Rectal smooth muscle tissue (tissue), 1 donor: ENCODE measurements at regions not wholly inside any gene's neighbourhood (a gene's known extent, or its start where the extent isn't known, plus 50 kb on each side); places are given as distances from the start of the nearest gene placed in this dataset.

Experiments used
- H3K27ac ChIP-seq: one replicate; pipeline ENCODE4 v1.7.0; 2013; ENCODE audit warnings: low read depth, low read length, inconsistent platforms
- H3K27me3 ChIP-seq: one replicate; pipeline ENCODE4 v1.7.0; 2013; ENCODE audit warnings: low read length; ENCODE audit not compliant: control insufficient read depth, insufficient read depth
- H3K36me3 ChIP-seq: one replicate; pipeline ENCODE4 v1.7.0; 2013; ENCODE audit warnings: low read length; ENCODE audit not compliant: control insufficient read depth, insufficient read depth
- H3K4me1 ChIP-seq: one replicate; pipeline ENCODE4 v1.7.0; 2013; ENCODE audit warnings: low read length; ENCODE audit not compliant: control insufficient read depth, insufficient read depth
- H3K4me3 ChIP-seq: one replicate; pipeline ENCODE4 v1.7.0; 2013; ENCODE audit warnings: low read length
- H3K9ac ChIP-seq: one replicate; pipeline ENCODE4 v1.7.0; 2013; ENCODE audit warnings: low read length

DNA sequence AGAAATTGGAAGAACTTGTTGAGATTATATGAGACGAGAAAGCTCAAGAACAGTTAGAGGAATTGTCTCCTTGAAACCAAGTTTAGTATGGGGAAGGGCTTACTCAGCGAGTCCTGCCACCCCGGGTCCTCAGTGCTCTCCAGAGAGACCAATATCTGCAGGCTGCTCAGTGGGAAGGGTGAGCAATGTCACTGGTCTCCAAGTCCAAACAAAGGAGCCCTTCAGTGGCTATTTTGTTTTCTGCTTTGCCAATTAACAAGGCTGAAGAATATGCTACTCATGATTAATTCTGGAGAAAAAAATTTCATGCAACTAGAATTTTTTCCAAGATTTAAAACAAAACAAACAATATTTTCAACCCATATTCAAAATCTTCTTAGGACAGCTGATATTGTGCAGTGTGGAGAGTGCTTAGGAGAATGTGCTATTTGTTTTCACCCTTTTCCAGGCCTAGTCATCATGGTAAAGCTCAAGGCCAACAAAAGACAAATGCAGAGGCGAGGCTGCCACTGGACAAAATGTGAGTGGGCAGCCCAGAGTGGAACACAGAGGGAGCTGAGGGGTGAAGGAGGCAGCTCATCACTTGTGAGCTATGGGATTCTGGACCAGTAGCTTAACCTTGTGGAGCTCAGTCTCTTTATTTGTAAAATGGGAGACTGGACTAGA, 83.8 kb upstream of the TMEM17 start:
- Histone ChIP-seq H3K27me3 (no peaks in the 10 kb centered on the region), H3K9ac (no peak overlapping the region), H3K4me1 (peaks cover 7% of the 10 kb centered on the region), H3K36me3 (no peaks in the 10 kb centered on the region), H3K4me3 (no peak overlapping the region), H3K27ac (no peak overlapping the region)

DNA sequence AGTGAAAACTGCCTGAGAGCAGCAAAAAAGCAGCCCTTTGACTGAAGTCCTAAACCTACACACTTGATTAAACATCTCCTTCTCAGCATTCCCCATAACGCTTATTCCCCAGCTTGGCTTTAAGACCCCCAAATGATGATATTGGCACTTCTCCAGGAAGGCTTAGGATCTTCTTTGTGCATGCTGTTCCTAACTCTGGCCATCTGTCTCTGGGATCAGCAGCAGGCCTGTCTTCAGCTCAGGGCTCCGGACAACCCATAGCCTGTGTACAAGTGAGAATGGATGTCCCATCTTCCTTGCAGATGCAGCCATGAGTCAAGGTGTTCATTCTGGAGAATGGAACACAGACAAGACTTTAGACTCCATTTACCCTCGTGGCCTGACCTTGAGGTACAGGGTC, 81.6 kb upstream of the TMEM17 start:
- Histone ChIP-seq H3K36me3 (no peaks in the 10 kb centered on the region), H3K4me1 (peaks cover 7% of the 10 kb centered on the region), H3K4me3 (no peak overlapping the region), H3K27me3 (no peaks in the 10 kb centered on the region), H3K27ac (no peak overlapping the region), H3K9ac (no peak overlapping the region)

DNA sequence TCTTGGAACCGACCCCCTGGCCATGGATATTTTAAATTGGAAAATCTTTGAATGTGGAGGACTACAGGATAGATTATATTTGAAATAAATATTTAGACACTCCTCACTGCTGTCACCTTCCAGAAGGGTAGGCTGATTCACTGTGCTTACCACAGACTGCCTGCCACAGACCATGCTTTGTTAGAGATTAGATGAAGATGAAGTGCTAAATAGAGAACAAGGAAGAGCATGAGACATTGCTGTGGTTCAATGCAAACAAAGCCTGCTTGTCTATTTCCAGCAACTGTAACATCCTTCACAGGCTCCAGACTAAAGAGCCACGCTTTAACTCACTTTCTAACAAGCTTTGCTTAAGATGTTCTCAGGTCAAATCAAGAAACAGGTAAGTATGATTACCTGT, 81.0 kb upstream of the TMEM17 start:
- H3K9ac ChIP-seq = no peak overlapping the region
- no peak overlapping the region for H3K4me3 ChIP-seq
- no peak overlapping the region for H3K27ac ChIP-seq
- peaks cover 7% of the 10 kb centered on the region for H3K4me1 ChIP-seq
- H3K36me3 ChIP-seq = no peaks in the 10 kb centered on the region
- H3K27me3 ChIP-seq = no peaks in the 10 kb centered on the region

DNA sequence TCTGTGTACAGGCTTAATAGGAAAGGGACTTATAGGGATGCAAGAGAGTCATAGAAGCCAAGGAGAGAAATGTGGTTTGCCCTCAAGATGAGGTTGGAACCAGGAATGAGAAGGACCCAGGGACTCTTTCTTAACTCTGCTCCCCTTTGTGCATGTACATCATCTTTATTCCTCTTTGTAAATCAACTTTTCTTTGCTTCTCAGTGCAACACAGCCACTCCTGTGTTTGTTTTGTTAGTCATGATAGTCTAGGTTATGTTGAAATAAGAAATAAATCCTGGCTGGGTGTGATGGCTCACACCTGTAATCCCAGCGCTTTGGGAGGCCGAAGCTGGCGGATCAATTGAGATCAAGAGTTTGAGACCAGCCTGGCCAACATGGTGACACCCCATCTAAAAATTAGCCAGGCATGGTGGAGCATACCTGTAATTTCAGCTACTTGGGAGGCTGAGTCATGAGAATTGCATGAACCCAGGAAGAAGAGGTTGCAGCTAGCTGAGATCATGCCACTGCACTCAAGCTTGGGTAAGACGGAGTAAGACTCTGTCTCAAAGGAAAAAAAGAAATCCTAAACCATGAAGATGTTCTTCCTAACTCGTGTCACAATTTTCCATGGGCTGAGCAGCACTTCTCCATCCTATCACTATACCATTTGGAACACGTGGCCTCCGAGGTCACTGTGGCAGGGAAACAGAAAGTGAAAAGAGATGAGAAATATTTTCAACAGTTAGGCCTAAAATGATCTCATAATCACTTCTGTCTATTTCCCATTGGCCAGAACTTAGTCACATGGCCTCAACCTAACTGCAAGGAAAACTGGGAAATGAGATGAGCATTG, 73.0 kb upstream of the TMEM17 start:
- Histone ChIP-seq H3K9ac (no peak overlapping the region), H3K4me1 (peaks cover 8% of the 10 kb centered on the region), H3K27ac (peak overlapping the region; percentile 25), H3K4me3 (no peak overlapping the region), H3K36me3 (no peaks in the 10 kb centered on the region), H3K27me3 (no peaks in the 10 kb centered on the region)

DNA sequence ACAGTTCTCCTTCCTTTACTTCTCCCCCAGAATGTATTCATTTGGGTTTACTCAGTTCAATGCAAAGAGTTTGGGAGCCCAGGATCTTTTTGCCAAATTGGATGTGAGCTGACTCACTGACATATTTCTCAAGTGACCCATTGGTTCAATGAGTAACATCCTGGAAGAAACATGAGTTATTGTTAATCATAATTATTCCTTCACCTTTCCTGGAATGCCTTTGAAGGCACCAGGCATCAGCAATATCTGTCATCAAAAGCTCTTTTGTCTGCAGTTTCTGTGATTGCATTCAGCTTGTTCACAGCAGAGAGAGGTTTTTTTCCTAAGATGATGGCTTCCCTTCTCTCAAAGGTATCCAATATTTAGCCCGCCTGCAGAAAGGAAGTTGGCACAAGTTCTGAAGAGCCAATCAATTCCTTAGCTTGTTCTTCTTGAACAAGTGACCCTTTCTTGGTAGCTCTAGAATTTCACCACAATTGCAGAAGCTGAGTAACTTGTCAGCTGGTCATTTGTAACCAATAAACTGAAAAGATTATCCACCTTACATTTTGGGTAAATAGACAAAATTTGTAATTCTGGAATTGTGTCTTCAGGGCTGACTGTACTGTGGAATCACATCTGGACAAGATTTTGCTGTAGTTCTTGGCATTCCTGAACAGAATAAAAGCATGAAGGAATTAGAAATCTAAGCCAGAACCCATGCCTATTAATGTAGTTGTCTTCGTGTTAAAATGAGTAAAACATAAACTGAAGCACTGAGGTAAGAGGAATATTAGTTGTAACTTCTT, 72.2 kb upstream of the TMEM17 start:
- H3K4me1 ChIP-seq = peaks cover 8% of the 10 kb centered on the region
- H3K4me3 ChIP-seq = no peak overlapping the region
- no peaks in the 10 kb centered on the region for H3K27me3 ChIP-seq
- H3K27ac ChIP-seq = peak overlapping the region; percentile 25
- H3K36me3 ChIP-seq = no peaks in the 10 kb centered on the region
- no peak overlapping the region for H3K9ac ChIP-seq

DNA sequence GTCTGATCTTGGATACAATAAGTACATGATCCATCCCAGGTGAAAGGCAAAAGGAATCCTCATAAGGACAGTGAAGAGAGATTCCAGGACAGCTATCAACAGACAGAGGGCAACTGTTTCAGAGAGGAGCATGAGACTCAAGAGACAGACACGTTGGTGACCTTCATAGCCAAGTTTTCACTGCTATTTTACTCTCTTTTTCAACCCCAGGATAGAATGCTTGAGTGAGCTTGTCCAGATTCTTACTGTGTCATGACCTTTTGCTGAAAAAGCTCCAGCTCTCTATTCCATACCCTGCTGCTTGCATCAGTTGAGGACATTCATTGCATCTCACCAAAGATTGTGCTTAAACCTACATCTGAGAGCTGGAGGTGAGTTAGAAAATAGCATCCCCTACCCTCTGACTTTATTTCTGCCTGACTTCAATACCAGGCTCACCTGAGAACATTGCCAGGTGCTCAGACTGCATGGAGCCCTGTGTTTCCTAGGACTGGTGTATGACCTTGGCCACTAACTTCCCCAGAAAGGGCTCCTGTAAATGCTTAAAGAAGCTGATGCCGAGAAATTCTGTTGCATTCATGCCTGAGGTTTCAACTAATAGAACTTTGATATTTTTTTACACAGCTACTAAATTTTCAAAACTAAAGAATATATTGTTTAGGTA, 70.4 kb upstream of the TMEM17 start:
- Histone ChIP-seq H3K27me3 (no peaks in the 10 kb centered on the region), H3K4me3 (no peak overlapping the region), H3K27ac (no peak overlapping the region), H3K4me1 (peaks cover 8% of the 10 kb centered on the region), H3K9ac (no peak overlapping the region), H3K36me3 (no peaks in the 10 kb centered on the region)

DNA sequence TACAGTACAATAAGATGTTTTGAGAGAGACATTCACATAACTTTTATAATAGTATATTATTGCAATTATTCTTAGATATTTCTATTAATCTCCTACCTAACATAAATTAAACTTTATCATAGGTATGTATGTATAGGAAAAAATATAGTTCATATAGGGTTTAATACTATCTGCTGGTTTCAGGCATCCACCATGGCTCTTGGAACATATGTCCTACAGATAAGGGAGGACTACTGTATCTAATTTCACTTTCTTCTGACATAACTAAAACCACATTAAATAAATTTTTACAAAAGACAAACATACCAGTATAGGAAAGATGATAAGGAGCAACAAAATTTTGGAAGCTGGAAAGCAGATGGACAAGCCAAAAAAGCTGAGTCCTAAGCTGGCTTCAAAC, 67.9 kb upstream of the TMEM17 start:
- Histone ChIP-seq H3K36me3 (no peaks in the 10 kb centered on the region), H3K27me3 (no peaks in the 10 kb centered on the region), H3K4me3 (no peak overlapping the region), H3K4me1 (peaks cover 8% of the 10 kb centered on the region), H3K27ac (peak overlapping the region; percentile 5), H3K9ac (no peak overlapping the region)

DNA sequence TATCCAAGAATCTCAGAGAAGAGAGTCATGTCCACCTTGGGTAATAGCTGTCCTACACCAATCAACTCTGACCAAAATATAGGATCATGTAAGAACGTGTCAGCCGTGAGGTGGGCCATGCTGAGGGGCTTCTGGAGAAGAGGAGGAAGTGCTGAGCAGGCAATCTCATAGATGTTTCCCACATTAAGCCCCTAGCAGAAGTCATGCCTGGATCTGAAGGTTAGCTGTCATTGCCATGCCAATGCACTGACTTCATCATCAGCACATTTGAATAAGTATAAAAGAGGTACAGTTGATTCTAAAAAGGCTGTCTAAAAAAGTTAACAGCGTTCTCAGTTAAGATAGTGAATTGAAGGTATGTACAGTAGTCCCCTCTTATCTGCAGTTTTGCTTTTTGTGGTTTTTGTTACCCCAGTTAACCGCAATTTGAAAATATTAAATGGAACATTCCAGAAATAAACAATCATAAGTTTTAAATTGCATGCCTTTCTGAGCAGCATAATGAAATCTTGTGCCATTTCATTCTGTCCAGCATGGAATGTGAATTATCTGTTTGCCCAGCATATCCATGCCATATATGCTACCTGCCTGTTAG, 67.2 kb upstream of the TMEM17 start:
- Histone ChIP-seq H3K4me1 (peaks cover 3% of the 10 kb centered on the region), H3K4me3 (no peak overlapping the region), H3K36me3 (no peaks in the 10 kb centered on the region), H3K27ac (no peak overlapping the region), H3K27me3 (no peaks in the 10 kb centered on the region), H3K9ac (no peak overlapping the region)

DNA sequence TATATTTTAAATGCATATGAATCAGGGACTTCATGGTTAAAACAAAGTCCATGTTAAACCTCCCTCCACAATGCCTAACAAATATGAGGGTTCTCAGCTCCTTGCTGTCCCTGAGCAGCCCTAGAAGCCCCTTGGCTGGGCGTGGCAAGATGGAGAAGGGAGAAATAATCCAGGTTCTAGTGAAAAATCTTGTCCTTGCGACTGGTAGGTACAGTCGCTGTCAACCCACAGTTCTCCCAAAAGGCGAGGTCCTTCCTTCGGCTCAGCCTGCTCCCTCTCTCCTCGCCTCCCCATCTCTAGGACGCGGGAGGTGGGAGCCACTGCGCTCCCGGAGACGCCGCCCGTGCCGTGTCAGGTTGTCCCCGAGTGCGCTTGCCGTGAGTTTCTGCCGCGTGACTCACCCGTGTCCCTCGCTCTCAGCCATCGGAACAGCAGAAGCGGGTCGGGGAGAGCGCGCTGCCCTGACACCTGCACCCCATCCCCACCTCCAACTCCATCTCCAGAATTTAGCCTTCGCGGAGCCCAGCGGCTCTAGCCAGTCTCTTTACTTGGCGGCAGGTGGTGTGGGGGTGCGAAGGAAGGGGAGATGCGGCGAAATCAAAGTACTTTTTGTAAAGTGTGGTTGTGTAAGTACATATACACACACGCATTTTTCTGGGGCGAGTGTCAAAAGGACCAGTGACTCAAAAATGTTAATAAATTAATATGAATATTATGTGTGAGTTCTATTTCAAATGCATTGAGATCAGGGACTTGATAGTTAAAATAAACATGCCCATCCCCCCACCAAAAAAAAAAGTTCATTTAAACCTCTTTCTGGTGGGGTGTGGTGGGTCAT, 65.1 kb upstream of the TMEM17 start:
- Histone ChIP-seq H3K4me1 (no peaks in the 10 kb centered on the region), H3K27ac (no peak overlapping the region), H3K27me3 (no peaks in the 10 kb centered on the region), H3K4me3 (peak overlapping the region; percentile 58), H3K9ac (no peak overlapping the region), H3K36me3 (no peaks in the 10 kb centered on the region)

DNA sequence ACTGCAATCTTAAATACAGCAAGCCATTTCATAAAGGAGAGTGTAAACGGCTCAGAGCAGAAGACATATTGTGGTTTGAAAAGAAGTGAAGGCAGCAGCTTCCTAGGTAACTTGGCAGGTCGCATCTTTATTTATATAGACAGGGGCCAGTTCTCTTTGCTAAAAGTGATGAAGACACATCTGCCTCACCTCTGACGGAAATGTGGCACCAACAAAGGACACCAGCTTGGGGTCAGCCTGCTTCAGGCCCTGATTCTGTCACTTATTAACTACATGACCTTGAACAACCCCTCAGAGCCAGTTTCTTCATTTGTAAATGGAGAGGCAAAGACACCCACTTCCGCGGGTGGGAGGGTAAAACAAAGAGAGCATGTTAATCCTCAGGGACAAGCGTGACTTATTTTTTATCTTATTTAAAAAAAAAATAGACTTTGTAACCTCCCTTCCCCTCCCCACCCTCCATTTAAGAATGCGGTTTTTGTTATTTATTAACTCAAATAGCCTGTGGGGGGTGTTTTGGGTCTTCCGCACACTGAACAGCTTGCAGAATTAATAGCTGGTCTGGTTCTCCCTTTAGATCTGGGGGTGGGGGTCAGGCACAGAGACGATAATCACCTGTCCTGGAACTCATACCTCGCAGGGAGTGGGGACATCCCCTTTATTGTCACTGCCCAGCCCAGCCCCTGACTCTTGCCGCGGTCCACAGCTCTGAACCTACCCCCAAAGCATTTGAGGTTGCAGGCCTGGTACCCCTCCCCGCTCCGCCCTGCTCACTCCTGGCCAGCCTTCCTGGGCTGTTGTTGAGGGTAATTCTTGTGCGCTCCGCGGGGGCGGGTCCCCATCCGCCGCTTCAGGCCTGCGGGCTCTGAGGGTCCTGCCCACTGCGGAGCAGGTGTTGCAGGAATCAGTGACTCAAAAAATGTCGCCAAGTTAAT, 64.2 kb upstream of the TMEM17 start:
- Histone ChIP-seq H3K4me3 (no peak overlapping the region), H3K27me3 (no peaks in the 10 kb centered on the region), H3K4me1 (no peaks in the 10 kb centered on the region), H3K9ac (no peak overlapping the region), H3K36me3 (no peaks in the 10 kb centered on the region), H3K27ac (no peak overlapping the region)
